ENCODE measurements at regions not wholly inside any gene's neighbourhood (a gene's known extent, or its start where the extent isn't known, plus 50 kb on each side); places are given as distances from the start of the nearest gene placed in this dataset.

- DNase-seq: no peak
Observed at GRCh38 chr3:176526225-176526624, 671.1 kb downstream of the TBL1XR1 start.

- no peak for DNase-seq
Observed at GRCh38 chr3:176523114-176523513, 674.2 kb downstream of the TBL1XR1 start.

GRCh38 chr3:176522436-176522835 lies 674.8 kb downstream of the TBL1XR1 start:
- no peak for DNase-seq

- DNase-seq: no peak
Observed at GRCh38 chr3:176521531-176522175, 675.6 kb downstream of the TBL1XR1 start.

GRCh38 chr3:176514297-176514696 lies 683.0 kb downstream of the TBL1XR1 start:
- DNase-seq: peak; percentile 18

GRCh38 chr3:176513604-176514003 lies 683.7 kb downstream of the TBL1XR1 start:
- no peak for DNase-seq

- DNase-seq: no peak
Observed at GRCh38 chr3:176512037-176512436, 685.2 kb downstream of the TBL1XR1 start.

- no peak for DNase-seq
Observed at GRCh38 chr3:176510097-176510496, 687.2 kb downstream of the TBL1XR1 start.

- DNase-seq: no peak
Observed at GRCh38 chr3:176505878-176506621, 691.2 kb downstream of the TBL1XR1 start.

GRCh38 chr3:176491084-176491483 lies 706.2 kb downstream of the TBL1XR1 start:
- no peak for DNase-seq

- no peak for DNase-seq
Observed at GRCh38 chr3:176490357-176490756, 706.9 kb downstream of the TBL1XR1 start.

GRCh38 chr3:176479248-176479647 lies 718.0 kb downstream of the TBL1XR1 start:
- no peak for DNase-seq

GRCh38 chr3:176469694-176470205 lies 727.5 kb downstream of the TBL1XR1 start:
- DNase-seq: no peak

- DNase-seq: no peak
Observed at GRCh38 chr3:176463610-176464009, 733.7 kb downstream of the TBL1XR1 start.

GRCh38 chr3:176447369-176447768 lies 749.9 kb downstream of the TBL1XR1 start:
- DNase-seq: no peak

GRCh38 chr3:176442326-176442725 lies 755.0 kb downstream of the TBL1XR1 start:
- DNase-seq: no peak

- no peak for DNase-seq
Observed at GRCh38 chr3:176439729-176440128, 757.6 kb downstream of the TBL1XR1 start.

GRCh38 chr3:176431991-176432390 lies 765.3 kb downstream of the TBL1XR1 start:
- DNase-seq: no peak

- no peak for DNase-seq
Observed at GRCh38 chr3:176431038-176431418, 766.3 kb downstream of the TBL1XR1 start.

- DNase-seq: peak; percentile 61
Observed at GRCh38 chr3:176430244-176431037, 766.8 kb downstream of the TBL1XR1 start.

- DNase-seq: no peak
Observed at GRCh38 chr3:176428552-176428951, 768.7 kb downstream of the TBL1XR1 start.

- DNase-seq: no peak
Observed at GRCh38 chr3:176426371-176426770, 770.9 kb downstream of the TBL1XR1 start.

- no peak for DNase-seq
Observed at GRCh38 chr3:176416870-176417269, 780.4 kb downstream of the TBL1XR1 start.
